GM18505 (cell line): ENCODE measurements at regions not wholly inside any gene's neighbourhood (a gene's known extent, or its start where the extent isn't known, plus 50 kb on each side); places are given as distances from the start of the nearest gene placed in this dataset.

Experiments used
- ATAC-seq: cut with Tn5 transposase; IDR thresholded peaks from one replicate; pipeline ENCODE4 v1.9.1; 2021; ENCODE audit not compliant: unreplicated experiment
- POLR2A ChIP-seq: IDR thresholded peaks from 4 replicates; pipeline ENCODE4 v1.6.1; 2011; ENCODE audit warnings: borderline replicate concordance; ENCODE audit not compliant: insufficient read depth, insufficient read length; ENCODE audit errors: extremely low read depth

- no peak for TF ChIP-seq POLR2A
- ATAC-seq = no peak
These were observed 98.2 kb downstream of the ZC3H11B start for GRCh38 chr1:219514728-219515127.

DNA sequence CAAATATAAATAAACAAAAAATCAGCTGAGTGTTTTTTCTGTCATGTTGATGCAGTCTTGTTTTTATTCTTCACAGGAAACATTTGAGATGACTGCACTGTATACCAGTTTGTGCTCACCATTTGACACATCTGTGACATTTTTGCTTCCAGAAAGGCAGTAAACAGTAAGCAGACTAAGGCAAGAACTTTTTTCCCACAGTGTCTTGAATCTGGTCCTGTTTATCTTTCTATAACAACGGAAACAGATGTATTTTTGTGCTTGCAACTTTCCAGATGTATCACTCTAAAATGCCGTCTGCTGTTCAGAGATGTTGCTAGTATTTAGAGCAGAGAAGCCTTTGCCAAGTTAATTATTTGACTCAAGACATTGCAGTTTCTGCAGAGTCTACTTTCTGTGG, 105.5 kb downstream of the ZC3H11B start:
- TF ChIP-seq POLR2A = no peak
- ATAC-seq = no peak

GRCh38 chr1:219506936-219507335, 106.0 kb downstream of the ZC3H11B start:
- no peak for TF ChIP-seq POLR2A
- no peak for ATAC-seq

DNA sequence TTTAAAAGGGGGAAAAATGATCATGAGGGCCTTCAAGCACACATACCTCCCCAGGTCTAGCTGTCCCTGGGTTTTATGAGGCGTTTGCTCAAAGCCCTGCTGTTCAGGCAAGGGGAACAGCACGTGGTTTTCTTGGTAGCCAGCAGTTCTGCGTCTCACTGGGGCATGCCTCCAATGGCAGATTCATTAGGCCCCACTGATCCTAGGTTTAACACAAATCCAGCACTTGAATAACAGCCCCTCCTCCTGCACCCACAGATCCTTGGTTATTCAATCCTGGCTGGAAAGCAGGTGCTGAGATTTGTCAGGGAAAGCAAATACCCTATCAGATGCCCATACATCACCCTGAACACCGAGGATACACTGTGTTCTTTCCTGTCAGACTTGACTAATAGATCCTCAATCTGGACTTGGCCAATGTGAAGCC, 106.4 kb downstream of the ZC3H11B start:
- no peak for ATAC-seq
- no peak for TF ChIP-seq POLR2A

GRCh38 chr1:219505886-219506285, 107.0 kb downstream of the ZC3H11B start:
- TF ChIP-seq POLR2A = no peak
- no peak for ATAC-seq

DNA sequence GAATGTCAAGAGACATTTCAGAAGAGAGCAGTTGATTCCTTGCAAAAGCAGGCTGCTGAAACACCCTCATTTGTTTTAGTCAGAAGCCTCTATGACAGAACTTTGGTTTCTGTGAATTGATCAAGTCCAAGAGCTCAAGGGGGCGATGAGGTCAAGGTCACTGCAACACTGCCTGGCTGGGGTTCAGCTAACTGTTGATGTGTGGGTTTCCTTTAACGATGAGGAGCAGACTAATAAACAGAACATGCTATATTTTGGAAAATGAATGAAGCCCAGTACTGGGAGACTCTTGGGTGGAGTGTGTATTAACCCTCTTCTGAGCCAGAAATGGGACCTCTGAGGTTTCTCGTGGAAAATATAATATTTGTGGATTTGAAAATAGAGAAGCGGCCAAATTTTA, 109.3 kb downstream of the ZC3H11B start:
- TF ChIP-seq POLR2A = no peak
- no peak for ATAC-seq

- ATAC-seq = no peak
These were observed 112.5 kb downstream of the ZC3H11B start for GRCh38 chr1:219500327-219500897.

DNA sequence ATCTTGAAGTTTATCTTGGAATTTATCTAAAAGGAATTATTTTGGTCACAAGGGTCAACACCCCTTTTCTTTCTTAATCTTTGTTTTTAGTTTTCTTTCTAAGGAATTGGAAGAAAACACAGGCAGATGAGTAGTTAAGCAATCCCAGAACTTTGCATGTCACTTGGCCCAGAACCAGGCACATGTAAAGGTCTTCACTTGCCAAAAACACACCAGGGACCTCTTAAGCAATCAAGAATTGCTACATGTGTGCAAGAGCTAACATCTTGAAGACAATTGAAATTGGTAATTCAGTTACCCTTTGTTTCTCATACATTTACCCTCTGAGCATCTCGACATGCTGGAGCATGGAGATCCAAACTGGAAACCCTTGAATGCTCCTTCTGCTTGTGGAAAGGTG, 114.2 kb downstream of the ZC3H11B start:
- no peak for ATAC-seq
- no peak for TF ChIP-seq POLR2A

More at GRCh38 chr1:219500327-219500897, 112.5 kb downstream of the ZC3H11B start:
- TF ChIP-seq POLR2A = no peak

- no peak for TF ChIP-seq POLR2A
- ATAC-seq = no peak
These were observed 117.0 kb downstream of the ZC3H11B start for GRCh38 chr1:219495737-219496408.

- TF ChIP-seq POLR2A = no peak
- ATAC-seq = no peak
These were observed 120.2 kb downstream of the ZC3H11B start for GRCh38 chr1:219492717-219493116.

GRCh38 chr1:219490566-219490965, 122.3 kb downstream of the ZC3H11B start:
- TF ChIP-seq POLR2A = no peak
- ATAC-seq = no peak

DNA sequence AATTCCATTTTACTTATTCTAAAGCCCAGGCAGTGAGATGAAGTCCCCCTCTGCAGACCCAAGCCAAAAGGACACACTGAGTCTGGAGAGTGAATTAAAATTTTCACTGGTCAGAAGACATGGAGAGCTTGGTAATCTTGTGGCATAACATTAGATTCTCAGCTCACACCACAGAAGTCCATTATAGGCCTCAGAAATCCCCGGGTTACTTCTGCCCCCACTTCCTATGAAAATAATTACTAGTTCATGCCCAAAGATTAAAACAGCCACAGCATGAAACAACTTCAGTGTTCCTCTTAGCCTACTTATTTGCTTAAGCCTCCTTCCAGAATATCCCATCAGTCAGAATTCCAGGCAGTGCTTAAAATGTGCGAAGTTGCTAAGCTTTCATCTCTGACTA, 123.3 kb downstream of the ZC3H11B start:
- ATAC-seq = no peak
- no peak for TF ChIP-seq POLR2A

GRCh38 chr1:219488275-219488674, 124.6 kb downstream of the ZC3H11B start:
- TF ChIP-seq POLR2A = no peak
- ATAC-seq = no peak

DNA sequence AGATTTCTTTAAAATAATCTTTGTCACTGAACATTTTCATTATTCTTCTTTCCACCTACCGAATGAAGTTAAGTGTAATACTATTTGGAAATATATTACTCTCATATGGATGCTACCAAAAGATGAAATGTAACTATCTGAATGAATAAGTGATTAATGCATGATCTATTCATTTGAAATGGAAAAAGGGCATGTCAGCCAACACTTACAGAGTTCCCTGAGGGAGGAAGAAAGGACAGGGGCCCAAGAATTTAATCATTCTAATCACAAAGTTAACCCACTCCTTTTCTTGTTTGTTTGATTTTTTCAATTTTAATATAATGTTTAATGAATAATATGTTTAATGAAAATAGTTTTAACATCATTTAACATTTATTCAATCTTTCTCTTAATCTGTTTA, 129.4 kb downstream of the ZC3H11B start:
- ATAC-seq = no peak
- TF ChIP-seq POLR2A = no peak
